ENCODE measurements at regions not wholly inside any gene's neighbourhood (a gene's known extent, or its start where the extent isn't known, plus 50 kb on each side); places are given as distances from the start of the nearest gene placed in this dataset.

GRCh38 chr4:34615315-34615714 is 1629.0 kb downstream of the ARAP2 start:
- WGBS, 2 donors = 81 to 88% methylated on average over 3 of the region's 3 CpGs
- Histone ChIP-seq H3K27ac (no peak overlapping the region), H3K4me3 (no peak overlapping the region), H3K9me3 (no peaks in the 10 kb centered on the region), H3K36me3 (ENCODE audit: low read depth, missing control alignments) (no peaks in the 10 kb centered on the region), H3K4me1 (no peaks in the 10 kb centered on the region), H3K27me3 (no peaks in the 10 kb centered on the region)
- TF ChIP-seq POLR2A (IDR thresholded peaks at IDR 0.05) = no peak
- TF ChIP-seq CTCF (IDR thresholded peaks at IDR 0.05) = no peak
- intact Hi-C loops (cut with DNase I; ENCODE audit: low total_unique reads) = no loop called here
- DNase-seq = no peak

GRCh38 chr4:34619531-34620162 is 1624.7 kb downstream of the ARAP2 start:
- 83 to 85% methylated on average over 6 of the region's 6 CpGs for WGBS, 2 donors
- intact Hi-C loops (cut with DNase I; ENCODE audit: low total_unique reads) = no loop called here

DNA sequence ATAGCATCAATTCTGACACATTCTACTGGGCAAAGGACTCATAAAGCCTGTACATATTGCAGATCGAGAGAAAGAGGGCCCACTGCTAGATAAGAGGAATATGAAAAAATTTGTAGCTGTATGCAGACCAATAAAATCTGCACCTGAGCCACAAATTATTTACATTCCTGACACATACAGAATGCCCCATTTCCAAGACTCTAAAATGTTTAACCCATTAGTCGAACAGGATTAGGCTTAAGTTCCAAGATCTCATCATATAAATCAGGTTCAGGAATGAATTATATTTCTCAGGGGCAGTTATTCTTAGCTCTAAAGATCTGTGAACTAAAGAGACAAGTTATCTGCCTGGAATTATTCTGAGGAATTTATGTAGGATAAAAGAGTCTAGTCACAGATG is 1615.8 kb downstream of the ARAP2 start:
- no peak overlapping the region for H3K4me3 ChIP-seq
- no peaks in the 10 kb centered on the region for H3K4me1 ChIP-seq
- H3K9me3 ChIP-seq = no peaks in the 10 kb centered on the region
- DNase-seq = no peak
- no peaks in the 10 kb centered on the region for H3K27me3 ChIP-seq
- H3K27ac ChIP-seq = no peak overlapping the region
- TF ChIP-seq POLR2A (IDR thresholded peaks at IDR 0.05) (no peak), CTCF (IDR thresholded peaks at IDR 0.05) (no peak)
- no peaks in the 10 kb centered on the region for H3K36me3 ChIP-seq (ENCODE audit: low read depth, missing control alignments)
- 45 to 55% methylated on average over 2 of the region's 2 CpGs for WGBS, 2 donors
- intact Hi-C loops (cut with DNase I; ENCODE audit: low total_unique reads) = no loop called here

More at GRCh38 chr4:34619531-34620162, 1624.7 kb downstream of the ARAP2 start:
- Histone ChIP-seq H3K36me3 (ENCODE audit: low read depth, missing control alignments) (no peaks in the 10 kb centered on the region), H3K4me1 (no peaks in the 10 kb centered on the region), H3K27ac (no peak overlapping the region), H3K27me3 (no peaks in the 10 kb centered on the region), H3K9me3 (no peaks in the 10 kb centered on the region), H3K4me3 (no peak overlapping the region)
- no peak for TF ChIP-seq CTCF (IDR thresholded peaks at IDR 0.05)
- no peak for TF ChIP-seq POLR2A (IDR thresholded peaks at IDR 0.05)
- no peak for DNase-seq

DNA sequence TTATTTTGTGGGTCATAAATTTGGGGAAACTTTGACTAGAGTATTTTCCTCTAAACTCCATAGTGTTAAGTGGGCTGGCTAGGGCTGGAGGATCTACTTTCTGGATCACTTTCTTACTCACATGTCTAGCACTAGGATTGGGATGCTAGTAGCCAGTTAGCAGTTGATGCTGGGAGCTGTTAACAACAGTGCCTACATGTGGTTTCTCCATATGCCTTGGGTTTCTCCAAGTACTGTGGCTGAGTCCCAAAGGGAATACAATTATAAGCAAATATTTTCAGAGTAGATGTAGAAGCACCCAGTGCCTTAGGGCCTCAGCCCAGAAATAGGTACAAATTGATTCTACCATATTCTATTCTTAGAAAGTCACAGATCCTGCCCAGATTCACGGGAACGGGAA is 1614.9 kb downstream of the ARAP2 start:
- 82 to 98% methylated on average over 2 of the region's 2 CpGs for WGBS, 2 donors
- intact Hi-C loops (cut with DNase I; ENCODE audit: low total_unique reads) = no loop called here
- TF ChIP-seq CTCF (IDR thresholded peaks at IDR 0.05) = no peak
- no peak for TF ChIP-seq POLR2A (IDR thresholded peaks at IDR 0.05)

GRCh38 chr4:34633241-34633640 is 1611.1 kb downstream of the ARAP2 start:
- intact Hi-C loops (cut with DNase I; ENCODE audit: low total_unique reads) = no loop called here
- no peak for DNase-seq

More for the DNA sequence above, 1614.9 kb downstream of the ARAP2 start:
- H3K4me1 ChIP-seq = no peaks in the 10 kb centered on the region
- H3K4me3 ChIP-seq = no peak overlapping the region
- no peaks in the 10 kb centered on the region for H3K27me3 ChIP-seq
- no peaks in the 10 kb centered on the region for H3K9me3 ChIP-seq
- DNase-seq = no peak
- no peak overlapping the region for H3K27ac ChIP-seq
- H3K36me3 ChIP-seq (ENCODE audit: low read depth, missing control alignments) = no peaks in the 10 kb centered on the region

More at GRCh38 chr4:34633241-34633640, 1611.1 kb downstream of the ARAP2 start:
- TF ChIP-seq POLR2A (IDR thresholded peaks at IDR 0.05) (no peak), CTCF (IDR thresholded peaks at IDR 0.05) (no peak)
- no peaks in the 10 kb centered on the region for H3K9me3 ChIP-seq
- no peaks in the 10 kb centered on the region for H3K27me3 ChIP-seq
- no peaks in the 10 kb centered on the region for H3K4me1 ChIP-seq
- H3K36me3 ChIP-seq (ENCODE audit: low read depth, missing control alignments) = no peaks in the 10 kb centered on the region
- H3K27ac ChIP-seq = no peak overlapping the region
- WGBS, 2 donors = 74 to 78% methylated on average over 2 of the region's 2 CpGs
- H3K4me3 ChIP-seq = no peak overlapping the region
